A673 (cell line): ENCODE measurements at regions not wholly inside any gene's neighbourhood (a gene's known extent, or its start where the extent isn't known, plus 50 kb on each side); places are given as distances from the start of the nearest gene placed in this dataset.

Source experiments
- BruUV-seq: library from RNA; stranded (reverse); fragments of 400-500 nt; replicated peaks from 2 replicates; lab custom pipeline; 2021; lab: Mats Ljungman, UMichigan
- CTCF ChIA-PET: fragments of 300-600 bp; sonication (Branson Sonifier 250); formaldehyde crosslinking; loops from one replicate; lab custom pipeline; 2022; ENCODE audit warnings: antibody characterized with exemption; lab: Charles Lee
- POLR2A ChIA-PET: fragments of 300-600 bp; sonication (Branson Sonifier 250); formaldehyde crosslinking; loops from one replicate; lab custom pipeline; 2022; ENCODE audit warnings: antibody characterized with exemption; ENCODE audit not compliant: low non-redundant PET; lab: Charles Lee
- DNase-seq: peaks from one replicate; pipeline ENCODE4 v3.0.0-alpha.2; 2015; ENCODE audit warnings: low spot score
- H3K27ac ChIP-seq: fragments of 200-600 bp; sonication (generic); 2 replicates; pipeline ENCODE4 v1.5.1; 2016; ENCODE audit warnings: mixed run types, low read depth, mild to moderate bottlenecking, mixed read lengths, antibody characterized with exemption, low read length; ENCODE audit not compliant: poor library complexity, severe bottlenecking
- H3K27me3 ChIP-seq: fragments of 200-600 bp; sonication (generic); replicated peaks from 2 replicates; pipeline ENCODE4 v1.6.1; 2017; ENCODE audit warnings: mixed run types, low read depth, mild to moderate bottlenecking, mixed read lengths, antibody characterized with exemption, low read length; ENCODE audit not compliant: insufficient read depth, poor library complexity
- H3K36me3 ChIP-seq: fragments of 200-600 bp; sonication (generic); 2 replicates; pipeline ENCODE4 v1.6.1; 2016; ENCODE audit warnings: mixed run types, mild to moderate bottlenecking, mixed read lengths, antibody characterized with exemption, low read length; ENCODE audit not compliant: insufficient read depth, poor library complexity, severe bottlenecking
- H3K4me1 ChIP-seq: fragments of 200-600 bp; sonication (generic); 2 replicates; pipeline ENCODE4 v1.6.1; 2017; ENCODE audit warnings: mixed run types, mild to moderate bottlenecking, mixed read lengths, antibody characterized with exemption, low read length; ENCODE audit not compliant: insufficient read depth, poor library complexity, severe bottlenecking
- H3K4me3 ChIP-seq: fragments of 200-600 bp; sonication (generic); 2 replicates; pipeline ENCODE4 v1.5.1; 2016; ENCODE audit warnings: low read depth, mixed run types, mild to moderate bottlenecking, mixed read lengths, low read length; ENCODE audit not compliant: poor library complexity, severe bottlenecking
- H3K9me3 ChIP-seq: fragments of 200-600 bp; sonication (generic); 2 replicates; pipeline ENCODE4 v1.6.1; 2016; ENCODE audit warnings: mixed run types, low read depth, mild to moderate bottlenecking, mixed read lengths, antibody characterized with exemption, low read length; ENCODE audit not compliant: poor library complexity, severe bottlenecking
- EZH2 ChIP-seq: fragments of 200-600 bp; sonication (generic); IDR thresholded peaks from 2 replicates; pipeline ENCODE4 v1.6.1; 2017; ENCODE audit warnings: borderline replicate concordance, low read depth, mild to moderate bottlenecking, mixed read lengths, antibody characterized with exemption, low read length; ENCODE audit not compliant: poor library complexity, severe bottlenecking
- intact Hi-C: fragments of 100-400 bp; cut with micrococcal nuclease; formaldehyde crosslinking; loops from one replicate; pipeline ENCODE4 v1.10.0; 2022; ENCODE audit not compliant: unreplicated experiment
- TF ChIP-seq, protein P1 (sequence below): fragments of 300-800, 200-600 bp; sonication (generic); conservative IDR thresholded peaks from 2 replicates; pipeline ENCODE4 v1.5.1; 2017; ENCODE audit warnings: low read depth, mild to moderate bottlenecking, antibody characterized with exemption, low read length, moderate library complexity, mixed read lengths

DNA sequence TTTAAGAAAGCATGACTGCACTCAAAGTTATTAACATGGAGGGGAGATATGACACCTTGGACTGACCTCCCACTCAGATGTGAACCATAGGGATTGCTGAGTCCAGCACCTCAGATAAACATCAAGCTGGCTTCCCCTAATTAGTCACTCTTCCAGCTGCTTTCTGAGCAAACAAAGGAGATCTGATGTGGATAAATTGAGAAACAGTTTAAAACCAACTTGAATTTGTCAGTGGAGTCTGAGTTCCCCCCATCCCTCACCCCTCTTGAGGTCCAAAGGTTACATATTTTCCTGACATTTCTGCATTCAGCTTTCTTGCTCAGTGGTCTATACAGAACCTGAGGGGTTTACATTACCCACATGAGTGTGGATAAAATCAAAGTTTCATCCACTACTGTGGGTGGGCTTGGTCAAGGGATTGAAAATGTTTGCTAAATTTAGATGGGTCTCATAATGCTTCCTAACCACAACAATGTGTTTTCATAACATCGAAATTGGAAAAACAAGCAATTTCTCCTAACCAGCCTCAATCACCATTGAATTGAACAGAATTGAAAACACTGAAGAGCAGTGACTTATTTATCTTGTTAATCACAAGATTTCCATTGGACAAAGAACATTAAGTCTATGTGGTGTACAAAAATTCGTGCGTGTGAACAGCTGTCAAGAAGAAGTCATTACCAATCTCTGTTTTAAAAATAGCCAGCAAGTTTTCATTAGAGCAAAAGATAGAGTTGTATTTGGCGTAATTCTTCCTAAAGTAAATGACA, 292.3 kb downstream of the METTL15 start:
- H3K4me1 ChIP-seq, result no peaks in the 10 kb centered on the region
- intact Hi-C loops, result no loop called here
- no peak for DNase-seq
- no peak overlapping the region for H3K27ac ChIP-seq
- TF ChIP-seq EZH2, result no peak
- TF ChIP-seq, protein P1, sequence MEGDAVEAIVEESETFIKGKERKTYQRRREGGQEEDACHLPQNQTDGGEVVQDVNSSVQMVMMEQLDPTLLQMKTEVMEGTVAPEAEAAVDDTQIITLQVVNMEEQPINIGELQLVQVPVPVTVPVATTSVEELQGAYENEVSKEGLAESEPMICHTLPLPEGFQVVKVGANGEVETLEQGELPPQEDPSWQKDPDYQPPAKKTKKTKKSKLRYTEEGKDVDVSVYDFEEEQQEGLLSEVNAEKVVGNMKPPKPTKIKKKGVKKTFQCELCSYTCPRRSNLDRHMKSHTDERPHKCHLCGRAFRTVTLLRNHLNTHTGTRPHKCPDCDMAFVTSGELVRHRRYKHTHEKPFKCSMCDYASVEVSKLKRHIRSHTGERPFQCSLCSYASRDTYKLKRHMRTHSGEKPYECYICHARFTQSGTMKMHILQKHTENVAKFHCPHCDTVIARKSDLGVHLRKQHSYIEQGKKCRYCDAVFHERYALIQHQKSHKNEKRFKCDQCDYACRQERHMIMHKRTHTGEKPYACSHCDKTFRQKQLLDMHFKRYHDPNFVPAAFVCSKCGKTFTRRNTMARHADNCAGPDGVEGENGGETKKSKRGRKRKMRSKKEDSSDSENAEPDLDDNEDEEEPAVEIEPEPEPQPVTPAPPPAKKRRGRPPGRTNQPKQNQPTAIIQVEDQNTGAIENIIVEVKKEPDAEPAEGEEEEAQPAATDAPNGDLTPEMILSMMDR, result no peak
- no peaks in the 10 kb centered on the region for H3K36me3 ChIP-seq
- no peaks in the 10 kb centered on the region for H3K27me3 ChIP-seq
- ChIA-PET POLR2A (no interaction called here), CTCF (no interaction called here)
- H3K4me3 ChIP-seq, result no peak overlapping the region
- no peaks in the 10 kb centered on the region for H3K9me3 ChIP-seq
- BruUV-seq, result no TSS peak

DNA sequence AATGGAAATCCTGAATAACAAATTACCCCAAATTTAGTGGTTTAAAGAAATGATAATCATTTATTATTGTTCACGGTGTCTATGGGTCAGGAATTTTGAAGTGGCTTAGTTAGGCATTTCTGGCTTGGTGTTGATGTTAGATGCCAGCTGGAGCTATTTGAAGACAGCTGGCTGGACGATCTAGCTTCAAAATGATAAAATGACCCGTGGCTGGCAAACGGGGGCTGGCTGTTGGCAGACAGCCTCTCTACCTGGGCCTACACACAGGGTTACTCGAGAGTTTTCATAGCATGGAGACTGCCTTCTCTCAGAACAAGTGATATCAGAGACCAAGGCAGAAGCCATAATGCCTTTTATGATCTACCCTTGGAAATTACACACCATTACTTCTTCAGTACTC, 285.2 kb downstream of the METTL15 start:
- H3K36me3 ChIP-seq, result no peaks in the 10 kb centered on the region
- DNase-seq, result no peak
- TF ChIP-seq, protein P1, result no peak
- no peak for TF ChIP-seq EZH2
- no peaks in the 10 kb centered on the region for H3K9me3 ChIP-seq
- ChIA-PET POLR2A (no interaction called here), CTCF (no interaction called here)
- intact Hi-C loops, result no loop called here
- H3K27me3 ChIP-seq, result no peaks in the 10 kb centered on the region
- H3K27ac ChIP-seq, result no peak overlapping the region
- H3K4me3 ChIP-seq, result no peak overlapping the region
- H3K4me1 ChIP-seq, result no peaks in the 10 kb centered on the region
- BruUV-seq, result no TSS peak

- POLR2A ChIA-PET, result no interaction called here
Measured at GRCh38 chr11:28384418-28384817, 276.2 kb downstream of the METTL15 start.

More at GRCh38 chr11:28384418-28384817, 276.2 kb downstream of the METTL15 start:
- no peaks in the 10 kb centered on the region for H3K36me3 ChIP-seq
- no TSS peak for BruUV-seq
- no peak for DNase-seq
- H3K4me3 ChIP-seq, result no peak overlapping the region
- H3K27ac ChIP-seq, result no peak overlapping the region
- TF ChIP-seq, protein P1, result no peak
- no peak for TF ChIP-seq EZH2
- H3K9me3 ChIP-seq, result peaks cover 6% of the 10 kb centered on the region
- H3K4me1 ChIP-seq, result no peaks in the 10 kb centered on the region
- no peaks in the 10 kb centered on the region for H3K27me3 ChIP-seq
- CTCF ChIA-PET, result no interaction called here
- intact Hi-C loops, result no loop called here
